K562 (cell line): ENCODE measurements at regions not wholly inside any gene's neighbourhood (a gene's known extent, or its start where the extent isn't known, plus 50 kb on each side); places are given as distances from the start of the nearest gene placed in this dataset.

Experiments used
- ATAC-seq: fragments of 200-7000 bp; cut with Tn5 transposase; 3 replicates; pipeline ENCODE4 v1.9.1; 2020; ENCODE audit warnings: moderate library complexity
- BruUV-seq: library from RNA; stranded (reverse); fragments of 400-500 nt; replicated peaks from 2 replicates; lab custom pipeline; 2021; lab: Mats Ljungman, UMichigan
- CTCF ChIA-PET: fragments of 300-600 bp; formaldehyde crosslinking; extraction: SDS; loops from one replicate; lab custom pipeline; 2021; ENCODE audit warnings: low intra/inter-chr PET ratio; lab: Yijun Ruan, JAX
- POLR2A ChIA-PET: fragments of 300-600, 350-650 bp; sonication (Branson Sonifier 250); formaldehyde crosslinking; extraction: SDS; loops from one replicate; lab custom pipeline; 2021; ENCODE audit warnings: antibody characterized with exemption, inconsistent platforms; lab: Yijun Ruan, JAX
- DNase-seq, 4 experiments: peaks; one replicate each; pipeline versions ENCODE4 v3.0.0 to v3.0.0-alpha.2; 2011 to 2018; ENCODE audit warnings: low spot score in 3 of 4, mixed read lengths in 3 of 4; ENCODE audit errors: extremely low read depth in 1 of 4
- FAIRE-seq: peaks from 2 replicates; lab custom pipeline; 2011; peaks lifted over from hg19 to GRCh38; lab: Jason Lieb, UNC
- H2AFZ ChIP-seq: 2 replicates; pipeline ENCODE4 v1.6.0; 2011; ENCODE audit warnings: low read depth, low read length, control low read depth, inconsistent platforms
- H3K27ac ChIP-seq: fragments of 200-600 bp; 3 replicates; pipeline ENCODE4 v1.8.0; 2011; ENCODE audit warnings: low read depth, mild to moderate bottlenecking, control low read depth, inconsistent platforms, low read length, moderate library complexity, mixed read lengths; ENCODE audit errors: extremely low read depth
- H3K27me3 ChIP-seq, 2 experiments: fragments of 300-600 bp in 1 of 2; 2 replicates in 1 of 2; 3 replicates in 1 of 2; pipeline versions ENCODE4 v1.6.0 to v1.8.0; 2011; ENCODE audit warnings: inconsistent platforms in 2 of 2, low read length in 2 of 2, mild to moderate bottlenecking in 1 of 2, mixed read lengths in 1 of 2, moderate library complexity in 1 of 2; ENCODE audit not compliant: control insufficient read depth in 2 of 2, insufficient read depth in 2 of 2
- H3K36me3 ChIP-seq: fragments of 300-600 bp; 3 replicates; pipeline ENCODE4 v1.8.0; 2011; ENCODE audit warnings: mild to moderate bottlenecking, low read length, inconsistent platforms; ENCODE audit not compliant: control insufficient read depth, insufficient read depth
- H3K4me1 ChIP-seq, 2 experiments: fragments of 200-600 bp in 1 of 2; replicated peaks in 1 of 2; 2 replicates in 1 of 2; 3 replicates in 1 of 2; pipeline versions ENCODE4 v1.5.1 to v1.8.0; 2011; ENCODE audit warnings: inconsistent platforms in 2 of 2, low read length in 2 of 2, mild to moderate bottlenecking in 1 of 2, mixed read lengths in 1 of 2, moderate library complexity in 1 of 2; ENCODE audit not compliant: control insufficient read depth in 2 of 2, insufficient read depth in 2 of 2
- H3K4me2 ChIP-seq: 2 replicates; pipeline ENCODE4 v1.6.1; 2011; ENCODE audit warnings: low read length, control low read depth, inconsistent platforms, mixed read lengths; ENCODE audit not compliant: insufficient read depth
- H3K4me3 ChIP-seq: fragments of 200-600 bp; sonication (generic), shearing (Covaris generic); 2 replicates; pipeline ENCODE4 v1.5.1; 2016; ENCODE audit warnings: control low read depth, inconsistent platforms
- H3K79me2 ChIP-seq: fragments of 200-600 bp; 3 replicates; pipeline ENCODE4 v1.8.0; 2011; ENCODE audit warnings: low read length, inconsistent platforms; ENCODE audit not compliant: control insufficient read depth, insufficient read depth
- H3K9ac ChIP-seq, 2 experiments: 2 replicates each; pipeline versions ENCODE4 v1.6.0 to v1.6.1; 2011; ENCODE audit warnings: low read depth in 2 of 2, low read length in 2 of 2, control low read depth in 1 of 2, inconsistent platforms in 1 of 2, mild to moderate bottlenecking in 1 of 2, mixed read lengths in 1 of 2; ENCODE audit not compliant: insufficient read depth in 1 of 2
- H3K9me1 ChIP-seq: one replicate; pipeline ENCODE4 v1.6.0; 2011; ENCODE audit warnings: inconsistent platforms, mild to moderate bottlenecking, low read length, moderate library complexity; ENCODE audit not compliant: control insufficient read depth, insufficient read depth
- H3K9me3 ChIP-seq: replicated peaks from 2 replicates; pipeline ENCODE4 v1.5.1; 2011; ENCODE audit warnings: low read depth, low read length, inconsistent platforms; ENCODE audit not compliant: control insufficient read depth, insufficient read depth
- H4K20me1 ChIP-seq: replicated peaks from 2 replicates; pipeline ENCODE4 v1.6.1; 2011; ENCODE audit warnings: low read length, inconsistent platforms, mixed read lengths; ENCODE audit not compliant: control insufficient read depth, insufficient read depth
- ETV6 ChIP-seq, 3 experiments: fragments of 150-350 bp in 1 of 3; sonication (generic) in 1 of 3; formaldehyde crosslinking in 1 of 3; IDR thresholded peaks; 2 replicates each; pipeline versions ENCODE4 v1.6.1 to v1.8.0; 2014 to 2022; ENCODE audit warnings: borderline replicate concordance in 2 of 3, low read depth in 2 of 3, antibody characterized with exemption in 1 of 3, low read length in 1 of 3, mild to moderate bottlenecking in 1 of 3, missing genetic modification reagents in 1 of 3
- FOS ChIP-seq: IDR thresholded peaks from 3 replicates; pipeline ENCODE4 v1.6.1; 2011; ENCODE audit not compliant: insufficient read length; ENCODE audit errors: extremely low read depth
- HMBOX1 ChIP-seq: sonication (generic); IDR thresholded peaks from 2 replicates; pipeline ENCODE4 v1.6.1; 2016
- LARP7 ChIP-seq: fragments of 450-650 bp; IDR thresholded peaks from 2 replicates; pipeline ENCODE4 v1.6.1; 2016
- PHB ChIP-seq: fragments of 250-450 bp; sonication (Bioruptor Pico); IDR thresholded peaks from 2 replicates; pipeline ENCODE4 v1.5.0; 2021
- RERE ChIP-seq: sonication (generic); formaldehyde crosslinking; IDR thresholded peaks from 2 replicates; pipeline ENCODE4 v1.8.0; 2023; ENCODE audit warnings: missing genetic modification reagents, mild to moderate bottlenecking, borderline replicate concordance
- TBL1XR1 ChIP-seq, 2 experiments: IDR thresholded peaks; 2 replicates each; pipeline ENCODE4 v1.6.1; 2012; ENCODE audit warnings: improper control_type of control experiment in 2 of 2, low read length in 2 of 2, mild to moderate bottlenecking in 1 of 2
- ZBTB11 ChIP-seq, 3 experiments: fragments of 200-800 bp in 1 of 3; fragments of 250-450 bp in 1 of 3; fragments of 450-650 bp in 1 of 3; sonication (Bioruptor Pico) in 1 of 3; sonication (Bioruptor generic) in 1 of 3; formaldehyde crosslinking in 1 of 3; IDR thresholded peaks; 2 replicates each; pipeline versions ENCODE4 v1.6.1 to v1.8.0; 2016 to 2022; ENCODE audit warnings: mild to moderate bottlenecking in 2 of 3, missing genetic modification characterization in 2 of 3, missing compliant biosample characterization in 1 of 3, moderate library complexity in 1 of 3
- WGBS: fragments of 100-300 bp; shearing (Covaris generic); methylation state at CpG from one replicate; pipeline ENCODE4 v1.1.6; 2016; ENCODE audit warnings: low coverage, mixed read lengths; ENCODE audit not compliant: insufficient coverage; ENCODE audit errors: missing lambda C conversion rate; 5-methylcytosine and 5-hydroxymethylcytosine counted together
- in situ Hi-C: fragments of 300-500 bp; cut with MboI; formaldehyde crosslinking; loops from 4 replicates; pipeline ENCODE4 v1.15.0; 2018; ENCODE audit warnings: inconsistent platforms, mixed read lengths
- intact Hi-C: fragments of 100-400 bp; cut with micrococcal nuclease; formaldehyde crosslinking; loops from 2 replicates; pipeline ENCODE4 v1.14.2; 2022

GRCh38 chr18:73006331-73006730 is 138.5 kb upstream of the NETO1 start:
- no peaks in the 10 kb centered on the region for H3K9me3 ChIP-seq
- no peak for TF ChIP-seq LARP7
- TF ChIP-seq PHB (CRISPR knock-in tag): no peak
- no peak for TF ChIP-seq FOS
- no peak for TF ChIP-seq HMBOX1
- TF ChIP-seq RERE (CRISPR knock-in tag): no peak
- TF ChIP-seq ETV6 (IDR thresholded peaks at IDR 0.05; ENCODE audit: borderline replicate concordance in 1 of 2, low read depth in 2 of 2, low read length in 1 of 2): no peak
- no peak for TF ChIP-seq ETV6 (CRISPR knock-in tag; IDR thresholded peaks at IDR 0.05; ENCODE audit: borderline replicate concordance)
- TF ChIP-seq ZBTB11 (CRISPR knock-in tag; IDR thresholded peaks at IDR 0.05): no peak
- TF ChIP-seq TBL1XR1 (IDR thresholded peaks at IDR 0.05; ENCODE audit: low read length in 2 of 2): no peak
- POLR2A ChIA-PET: no interaction called here

More at GRCh38 chr18:73006331-73006730, 138.5 kb upstream of the NETO1 start:
- WGBS: 0% methylated on average over 3 of the region's 3 CpGs
- no peaks in the 10 kb centered on the region for H3K27me3 ChIP-seq
- H2AFZ ChIP-seq: no peak overlapping the region
- in situ Hi-C loops (no loop called here), intact Hi-C loops (no loop called here)
- CTCF ChIA-PET: interaction anchor here (0.7 kb wide), 1 partner anchor 245 kb away, joined by 3 read pairs; no protein-coding TSS in a partner anchor
- BruUV-seq: no TSS peak
- no peaks in the 10 kb centered on the region for H3K79me2 ChIP-seq
- H3K9me1 ChIP-seq: no peaks in the 10 kb centered on the region
- H3K4me1 ChIP-seq: no peaks in the 10 kb centered on the region
- no peak overlapping the region for H3K27ac ChIP-seq
- H4K20me1 ChIP-seq: no peaks in the 10 kb centered on the region
- H3K36me3 ChIP-seq: no peaks in the 10 kb centered on the region
- no peak overlapping the region for H3K4me3 ChIP-seq
- H3K4me2 ChIP-seq: no peak overlapping the region
- ATAC-seq (no peak), DNase-seq (no peak), FAIRE-seq (no peak)
- no peak overlapping the region for H3K9ac ChIP-seq
